HepG2 (cell line): ENCODE measurements at regions not wholly inside any gene's neighbourhood (a gene's known extent, or its start where the extent isn't known, plus 50 kb on each side); places are given as distances from the start of the nearest gene placed in this dataset.

ENCODE experiments used
- ATAC-seq: fragments of 200-7000 bp; cut with Tn5 transposase; 3 replicates; pipeline ENCODE4 v1.9.1; 2020; ENCODE audit warnings: mild to moderate bottlenecking, moderate library complexity
- BruUV-seq: library from RNA; stranded (reverse); fragments of 400-500 nt; replicated peaks from 2 replicates; lab custom pipeline; 2021; lab: Mats Ljungman, UMichigan
- CTCF ChIA-PET: fragments of 300-600 bp; formaldehyde crosslinking; extraction: SDS; loops from one replicate; lab custom pipeline; 2021; ENCODE audit warnings: low total read pairs, inconsistent platforms, low intra/inter-chr PET ratio; lab: Yijun Ruan, JAX
- POLR2A ChIA-PET: fragments of 350-600 bp; sonication (Branson Sonifier 250); formaldehyde crosslinking; loops from one replicate; lab custom pipeline; 2020; ENCODE audit warnings: antibody characterized with exemption, inconsistent platforms; lab: Yijun Ruan, JAX
- DNase-seq: peaks from one replicate; pipeline ENCODE4 v3.0.0-alpha.2; 2015; ENCODE audit warnings: low spot score
- FAIRE-seq: peaks from 3 replicates; lab custom pipeline; 2011; peaks lifted over from hg19 to GRCh38; lab: Jason Lieb, UNC
- H2AFZ ChIP-seq: one replicate; pipeline ENCODE4 v1.6.1; 2011; ENCODE audit warnings: low read length, inconsistent platforms
- H3K27ac ChIP-seq: fragments of 300-600 bp; 3 replicates; pipeline ENCODE4 v1.8.0; 2011; ENCODE audit warnings: mixed run types, mild to moderate bottlenecking, mixed read lengths, low read length, inconsistent platforms; ENCODE audit not compliant: insufficient read depth; ENCODE audit errors: extremely low read length
- H3K27me3 ChIP-seq, 2 experiments: fragments of 200-600 bp in 1 of 2; 2 replicates in 1 of 2; 3 replicates in 1 of 2; pipeline versions ENCODE4 v1.6.0 to v1.8.0; 2011; ENCODE audit warnings: low read length in 2 of 2, mild to moderate bottlenecking in 2 of 2, moderate library complexity in 2 of 2, inconsistent platforms in 1 of 2; ENCODE audit not compliant: insufficient read depth in 2 of 2, control insufficient read depth in 1 of 2
- H3K36me3 ChIP-seq, 2 experiments: fragments of 200-600 bp in 1 of 2; replicated peaks in 1 of 2; 2 replicates in 1 of 2; 3 replicates in 1 of 2; pipeline versions ENCODE4 v1.5.1 to v1.8.0; 2011; ENCODE audit warnings: low read length in 2 of 2, inconsistent platforms in 1 of 2; ENCODE audit not compliant: insufficient read depth in 2 of 2, control insufficient read depth in 1 of 2
- H3K4me1 ChIP-seq: 2 replicates; pipeline ENCODE4 v1.5.1; 2012; ENCODE audit warnings: low read length, inconsistent platforms; ENCODE audit not compliant: insufficient read depth
- H3K4me2 ChIP-seq: 2 replicates; pipeline ENCODE4 v1.6.0; 2011; ENCODE audit warnings: low read depth, low read length, inconsistent platforms
- H3K4me3 ChIP-seq, 3 experiments: fragments of 200-600 bp in 1 of 3; sonication (generic), shearing (Covaris generic) in 1 of 3; replicated peaks in 1 of 3; 2 replicates each; pipeline ENCODE4 v1.5.1; 2011 to 2016; ENCODE audit warnings: low read length in 3 of 3, inconsistent platforms in 2 of 3, low read depth in 2 of 3, mild to moderate bottlenecking in 2 of 3, control low read depth in 1 of 3, mixed read lengths in 1 of 3; ENCODE audit not compliant: insufficient read depth in 1 of 3
- H3K79me2 ChIP-seq: one replicate; pipeline ENCODE4 v1.6.1; 2011; ENCODE audit warnings: low read length, inconsistent platforms; ENCODE audit not compliant: insufficient read depth
- H3K9ac ChIP-seq: 2 replicates; pipeline ENCODE4 v1.6.0; 2011; ENCODE audit warnings: mild to moderate bottlenecking, low read depth, low read length, inconsistent platforms; ENCODE audit not compliant: insufficient read depth
- H3K9me3 ChIP-seq: 2 replicates; pipeline ENCODE4 v1.5.1; 2012; ENCODE audit warnings: mild to moderate bottlenecking, low read length
- H4K20me1 ChIP-seq: 2 replicates; pipeline ENCODE4 v1.6.0; 2011; ENCODE audit warnings: inconsistent platforms, mild to moderate bottlenecking, low read length, moderate library complexity; ENCODE audit not compliant: insufficient read depth
- KAT2B ChIP-seq: fragments of 150-350 bp; IDR thresholded peaks from 2 replicates; pipeline ENCODE4 v1.6.1; 2014; ENCODE audit warnings: low read depth, low read length, borderline replicate concordance
- KAT7 ChIP-seq: IDR thresholded peaks from 2 replicates; pipeline ENCODE4 v1.6.1; 2018; ENCODE audit warnings: borderline replicate concordance, missing compliant biosample characterization
- MBNL3 ChIP-seq: fragments of 250-450 bp; sonication (Bioruptor Pico); conservative IDR thresholded peaks from 2 replicates; pipeline ENCODE4 v1.8.0; 2022; ENCODE audit warnings: mild to moderate bottlenecking, inconsistent platforms
- NCOA2 ChIP-seq: sonication (generic); formaldehyde crosslinking; IDR thresholded peaks from 2 replicates; pipeline ENCODE4 v1.8.0; 2022; ENCODE audit warnings: inconsistent platforms
- NFAT5 ChIP-seq: sonication (generic); formaldehyde crosslinking; IDR thresholded peaks from 2 replicates; pipeline ENCODE4 v1.4.0; 2020; ENCODE audit warnings: missing genetic modification reagents
- SPEN ChIP-seq: sonication (generic); formaldehyde crosslinking; IDR thresholded peaks from 2 replicates; pipeline ENCODE4 v1.5.1; 2020; ENCODE audit warnings: low read depth, mild to moderate bottlenecking, missing genetic modification reagents
- STAT5B ChIP-seq: sonication (generic); formaldehyde crosslinking; IDR thresholded peaks from 2 replicates; pipeline ENCODE4 v1.4.0; 2020; ENCODE audit warnings: missing genetic modification reagents
- ZFY ChIP-seq: sonication (generic); formaldehyde crosslinking; IDR thresholded peaks from 2 replicates; pipeline ENCODE4 v1.4.0; 2020; ENCODE audit warnings: missing genetic modification reagents
- ZNF326 ChIP-seq: sonication (generic); formaldehyde crosslinking; IDR thresholded peaks from 2 replicates; pipeline ENCODE4 v1.4.0; 2020; ENCODE audit warnings: missing genetic modification reagents, borderline replicate concordance
- ZNF556 ChIP-seq: sonication (generic); formaldehyde crosslinking; IDR thresholded peaks from 2 replicates; pipeline ENCODE4 v1.4.0; 2020; ENCODE audit warnings: mild to moderate bottlenecking, missing genetic modification reagents, borderline replicate concordance
- WGBS: methylation state at CpG from one replicate; pipeline ENCODE4 v1.1.6; 2017; ENCODE audit warnings: low lambda C conversion rate; 5-methylcytosine and 5-hydroxymethylcytosine counted together
- in situ Hi-C: cut with HindIII; loops from 2 replicates; pipeline ENCODE4 v1.10.0; 2017; ENCODE audit warnings: low pct_unique_long_range_greater_than_20kb; ENCODE audit not compliant: extremely low pct_ligation_motif_present
- intact Hi-C: fragments of 100-400 bp; cut with micrococcal nuclease; formaldehyde crosslinking; loops from one replicate; pipeline ENCODE4 v1.10.0; 2022; ENCODE audit not compliant: unreplicated experiment
- TF ChIP-seq, protein P1 (sequence below): sonication (generic); formaldehyde crosslinking; IDR thresholded peaks from 2 replicates; pipeline ENCODE4 v1.4.0; 2020; ENCODE audit warnings: low read depth, mild to moderate bottlenecking, missing genetic modification reagents
- TF ChIP-seq, protein P2 (sequence below): sonication (generic); formaldehyde crosslinking; IDR thresholded peaks from 2 replicates; pipeline ENCODE4 v1.5.1; 2020; ENCODE audit warnings: mild to moderate bottlenecking, missing genetic modification reagents, moderate library complexity

- TF ChIP-seq, protein P1, sequence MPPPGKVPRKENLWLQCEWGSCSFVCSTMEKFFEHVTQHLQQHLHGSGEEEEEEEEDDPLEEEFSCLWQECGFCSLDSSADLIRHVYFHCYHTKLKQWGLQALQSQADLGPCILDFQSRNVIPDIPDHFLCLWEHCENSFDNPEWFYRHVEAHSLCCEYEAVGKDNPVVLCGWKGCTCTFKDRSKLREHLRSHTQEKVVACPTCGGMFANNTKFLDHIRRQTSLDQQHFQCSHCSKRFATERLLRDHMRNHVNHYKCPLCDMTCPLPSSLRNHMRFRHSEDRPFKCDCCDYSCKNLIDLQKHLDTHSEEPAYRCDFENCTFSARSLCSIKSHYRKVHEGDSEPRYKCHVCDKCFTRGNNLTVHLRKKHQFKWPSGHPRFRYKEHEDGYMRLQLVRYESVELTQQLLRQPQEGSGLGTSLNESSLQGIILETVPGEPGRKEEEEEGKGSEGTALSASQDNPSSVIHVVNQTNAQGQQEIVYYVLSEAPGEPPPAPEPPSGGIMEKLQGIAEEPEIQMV (CRISPR knock-in tag), result no peak
- no peak for TF ChIP-seq KAT2B
- no peak for TF ChIP-seq ZFY (CRISPR knock-in tag)
- no peak for TF ChIP-seq KAT7
- TF ChIP-seq SPEN, result no peak
- no peak for TF ChIP-seq STAT5B (CRISPR knock-in tag)
Observed at GRCh38 chr14:27267876-27268275, 670.0 kb upstream of the NOVA1 start (continued).

DNA sequence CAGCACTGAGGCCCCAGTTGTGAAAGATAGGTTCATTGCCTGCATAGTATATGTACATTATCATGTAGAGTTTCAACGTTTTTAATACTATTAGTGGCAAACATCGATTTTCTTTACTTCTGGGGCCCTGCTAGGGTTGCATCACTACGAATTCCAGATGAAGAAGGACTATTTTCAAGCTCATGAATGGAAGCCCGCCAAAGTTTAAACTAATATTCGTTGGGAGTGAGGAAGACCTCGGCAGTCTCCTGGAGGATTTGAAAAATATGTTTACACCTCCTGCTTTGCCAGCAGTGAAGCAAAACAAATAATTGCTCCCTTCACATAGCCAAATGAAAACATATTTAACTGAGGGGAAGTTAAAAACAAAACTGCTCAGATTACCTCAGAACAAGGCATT lies 672.9 kb upstream of the NOVA1 start:
- intact Hi-C loops (no loop called here), in situ Hi-C loops (no loop called here)
- H2AFZ ChIP-seq, result no peak overlapping the region
- H3K4me2 ChIP-seq, result no peak overlapping the region
- DNase-seq (no peak), FAIRE-seq (no peak), ATAC-seq (no peak)
- no TSS peak for BruUV-seq
- no peaks in the 10 kb centered on the region for H3K79me2 ChIP-seq
- no peaks in the 10 kb centered on the region for H4K20me1 ChIP-seq
- under 1% methylated on average over 6 of the region's 6 CpGs for WGBS
- H3K9ac ChIP-seq, result no peak overlapping the region
- peaks cover 95% of the 10 kb centered on the region for H3K9me3 ChIP-seq
- H3K4me1 ChIP-seq, result no peaks in the 10 kb centered on the region
- H3K4me3 ChIP-seq, result no peak overlapping the region
- CTCF ChIA-PET, result no interaction called here
- H3K36me3 ChIP-seq, result no peaks in the 10 kb centered on the region
- H3K27ac ChIP-seq, result no peak overlapping the region
- no peaks in the 10 kb centered on the region for H3K27me3 ChIP-seq
- POLR2A ChIA-PET, result no interaction called here
- no peak for TF ChIP-seq ZNF556 (CRISPR knock-in tag)
- TF ChIP-seq, protein P2, sequence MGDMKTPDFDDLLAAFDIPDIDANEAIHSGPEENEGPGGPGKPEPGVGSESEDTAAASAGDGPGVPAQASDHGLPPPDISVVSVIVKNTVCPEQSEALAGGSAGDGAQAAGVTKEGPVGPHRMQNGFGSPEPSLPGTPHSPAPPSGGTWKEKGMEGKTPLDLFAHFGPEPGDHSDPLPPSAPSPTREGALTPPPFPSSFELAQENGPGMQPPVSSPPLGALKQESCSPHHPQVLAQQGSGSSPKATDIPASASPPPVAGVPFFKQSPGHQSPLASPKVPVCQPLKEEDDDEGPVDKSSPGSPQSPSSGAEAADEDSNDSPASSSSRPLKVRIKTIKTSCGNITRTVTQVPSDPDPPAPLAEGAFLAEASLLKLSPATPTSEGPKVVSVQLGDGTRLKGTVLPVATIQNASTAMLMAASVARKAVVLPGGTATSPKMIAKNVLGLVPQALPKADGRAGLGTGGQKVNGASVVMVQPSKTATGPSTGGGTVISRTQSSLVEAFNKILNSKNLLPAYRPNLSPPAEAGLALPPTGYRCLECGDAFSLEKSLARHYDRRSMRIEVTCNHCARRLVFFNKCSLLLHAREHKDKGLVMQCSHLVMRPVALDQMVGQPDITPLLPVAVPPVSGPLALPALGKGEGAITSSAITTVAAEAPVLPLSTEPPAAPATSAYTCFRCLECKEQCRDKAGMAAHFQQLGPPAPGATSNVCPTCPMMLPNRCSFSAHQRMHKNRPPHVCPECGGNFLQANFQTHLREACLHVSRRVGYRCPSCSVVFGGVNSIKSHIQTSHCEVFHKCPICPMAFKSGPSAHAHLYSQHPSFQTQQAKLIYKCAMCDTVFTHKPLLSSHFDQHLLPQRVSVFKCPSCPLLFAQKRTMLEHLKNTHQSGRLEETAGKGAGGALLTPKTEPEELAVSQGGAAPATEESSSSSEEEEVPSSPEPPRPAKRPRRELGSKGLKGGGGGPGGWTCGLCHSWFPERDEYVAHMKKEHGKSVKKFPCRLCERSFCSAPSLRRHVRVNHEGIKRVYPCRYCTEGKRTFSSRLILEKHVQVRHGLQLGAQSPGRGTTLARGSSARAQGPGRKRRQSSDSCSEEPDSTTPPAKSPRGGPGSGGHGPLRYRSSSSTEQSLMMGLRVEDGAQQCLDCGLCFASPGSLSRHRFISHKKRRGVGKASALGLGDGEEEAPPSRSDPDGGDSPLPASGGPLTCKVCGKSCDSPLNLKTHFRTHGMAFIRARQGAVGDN (CRISPR knock-in tag), result no peak
- TF ChIP-seq ZNF326 (CRISPR knock-in tag), result no peak
- no peak for TF ChIP-seq MBNL3 (CRISPR knock-in tag)
- no peak for TF ChIP-seq NCOA2 (CRISPR knock-in tag)
- no peak for TF ChIP-seq NFAT5 (CRISPR knock-in tag)
